ENCODE measurements at regions not wholly inside any gene's neighbourhood (a gene's known extent, or its start where the extent isn't known, plus 50 kb on each side); places are given as distances from the start of the nearest gene placed in this dataset.

DNA sequence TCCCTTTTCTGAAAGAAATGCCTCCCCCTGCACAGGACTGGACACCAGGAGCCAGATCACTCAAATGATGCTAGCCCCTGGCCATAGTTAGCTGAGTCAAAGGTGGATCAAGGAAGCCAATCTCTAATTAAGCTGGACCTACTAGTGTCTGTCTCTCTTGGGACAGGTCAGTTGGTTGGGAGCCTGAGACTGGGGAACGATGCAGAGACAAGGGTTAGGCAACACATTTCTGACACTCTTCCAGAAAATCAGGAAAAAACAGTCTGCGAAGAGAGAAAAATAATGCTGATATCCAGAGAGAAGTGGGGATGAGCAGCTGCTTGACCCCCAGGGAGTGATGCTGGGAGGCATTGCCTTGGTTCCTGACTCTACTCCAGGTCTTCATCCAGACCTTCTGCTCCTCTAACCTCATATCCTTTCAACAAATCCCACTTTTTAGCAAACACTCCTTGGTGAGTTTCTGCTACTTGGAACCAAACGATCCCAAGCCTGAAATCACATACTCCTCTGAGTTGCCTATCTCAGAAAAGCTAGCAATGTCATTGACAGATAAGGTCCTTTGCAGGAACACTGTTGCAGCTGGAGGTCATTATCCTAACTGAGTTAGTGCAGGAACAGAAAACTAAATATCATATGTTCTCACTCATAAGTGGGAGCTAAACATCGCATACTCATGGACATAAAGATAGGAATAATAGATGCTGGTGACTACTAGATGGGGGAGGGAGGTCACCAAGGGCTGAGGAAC is 369.7 kb downstream of the COG6 start:
- TF ChIP-seq, protein P1, sequence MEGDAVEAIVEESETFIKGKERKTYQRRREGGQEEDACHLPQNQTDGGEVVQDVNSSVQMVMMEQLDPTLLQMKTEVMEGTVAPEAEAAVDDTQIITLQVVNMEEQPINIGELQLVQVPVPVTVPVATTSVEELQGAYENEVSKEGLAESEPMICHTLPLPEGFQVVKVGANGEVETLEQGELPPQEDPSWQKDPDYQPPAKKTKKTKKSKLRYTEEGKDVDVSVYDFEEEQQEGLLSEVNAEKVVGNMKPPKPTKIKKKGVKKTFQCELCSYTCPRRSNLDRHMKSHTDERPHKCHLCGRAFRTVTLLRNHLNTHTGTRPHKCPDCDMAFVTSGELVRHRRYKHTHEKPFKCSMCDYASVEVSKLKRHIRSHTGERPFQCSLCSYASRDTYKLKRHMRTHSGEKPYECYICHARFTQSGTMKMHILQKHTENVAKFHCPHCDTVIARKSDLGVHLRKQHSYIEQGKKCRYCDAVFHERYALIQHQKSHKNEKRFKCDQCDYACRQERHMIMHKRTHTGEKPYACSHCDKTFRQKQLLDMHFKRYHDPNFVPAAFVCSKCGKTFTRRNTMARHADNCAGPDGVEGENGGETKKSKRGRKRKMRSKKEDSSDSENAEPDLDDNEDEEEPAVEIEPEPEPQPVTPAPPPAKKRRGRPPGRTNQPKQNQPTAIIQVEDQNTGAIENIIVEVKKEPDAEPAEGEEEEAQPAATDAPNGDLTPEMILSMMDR (IDR thresholded peaks at IDR 0.05; ENCODE audit: unreplicated experiment) = no peak
- DNase-seq = no peak
- H3K27ac Mint-ChIP-seq (ENCODE audit: unreplicated experiment) = no peak overlapping the region
- no peaks in the 10 kb centered on the region for H3K9me3 Mint-ChIP-seq (ENCODE audit: low read depth, unreplicated experiment)
- no peaks in the 10 kb centered on the region for H3K4me1 Mint-ChIP-seq (ENCODE audit: low read depth, unreplicated experiment)
- H3K4me3 Mint-ChIP-seq (ENCODE audit: low read depth, unreplicated experiment) = no peak overlapping the region
- H3K36me3 Mint-ChIP-seq (ENCODE audit: insufficient read depth, unreplicated experiment) = no peaks in the 10 kb centered on the region
- H3K27me3 Mint-ChIP-seq (ENCODE audit: unreplicated experiment) = no peaks in the 10 kb centered on the region
- BruUV-seq (replicated peaks) = no TSS peak
- CTCF ChIA-PET = no interaction called here
- intact Hi-C loops (cut with micrococcal nuclease; ENCODE audit: unreplicated experiment) = no loop called here

GRCh38 chr13:40026174-40026585 is 370.7 kb downstream of the COG6 start:
- intact Hi-C loops (cut with micrococcal nuclease; ENCODE audit: unreplicated experiment) = no loop called here
- DNase-seq = no peak
- CTCF ChIA-PET = no interaction called here
- no peaks in the 10 kb centered on the region for H3K9me3 Mint-ChIP-seq (ENCODE audit: low read depth, unreplicated experiment)
- TF ChIP-seq, protein P1 (IDR thresholded peaks at IDR 0.05; ENCODE audit: unreplicated experiment) = no peak
- no peaks in the 10 kb centered on the region for H3K36me3 Mint-ChIP-seq (ENCODE audit: insufficient read depth, unreplicated experiment)
- no peaks in the 10 kb centered on the region for H3K27me3 Mint-ChIP-seq (ENCODE audit: unreplicated experiment)
- H3K27ac Mint-ChIP-seq (ENCODE audit: unreplicated experiment) = no peak overlapping the region
- H3K4me1 Mint-ChIP-seq (ENCODE audit: low read depth, unreplicated experiment) = no peaks in the 10 kb centered on the region
- no TSS peak for BruUV-seq (replicated peaks)
- H3K4me3 Mint-ChIP-seq (ENCODE audit: low read depth, unreplicated experiment) = no peak overlapping the region

DNA sequence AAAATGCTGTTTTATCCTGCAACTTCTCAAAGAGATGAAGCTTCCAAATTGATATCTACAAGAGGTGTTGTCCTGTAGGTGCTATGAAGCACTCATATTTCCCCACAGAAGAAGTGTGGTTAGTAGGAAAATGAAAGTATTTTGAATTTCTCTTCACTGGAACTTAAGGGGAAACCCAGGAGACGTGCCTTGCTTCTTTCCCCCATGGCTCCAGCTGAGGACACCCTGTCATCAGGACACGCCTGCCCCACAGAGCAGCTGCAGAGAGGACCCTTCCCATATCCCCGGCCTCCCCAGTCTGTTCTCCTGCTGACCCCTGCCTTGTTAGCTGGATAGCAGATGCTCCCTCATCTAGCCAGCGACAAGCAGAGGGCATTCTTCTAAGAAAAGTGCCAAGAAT is 371.3 kb downstream of the COG6 start:
- intact Hi-C loops (cut with micrococcal nuclease; ENCODE audit: unreplicated experiment) = no loop called here
- Mint-ChIP-seq H3K4me1 (ENCODE audit: low read depth, unreplicated experiment) (no peaks in the 10 kb centered on the region), H3K27ac (ENCODE audit: unreplicated experiment) (no peak overlapping the region), H3K4me3 (ENCODE audit: low read depth, unreplicated experiment) (no peak overlapping the region), H3K9me3 (ENCODE audit: low read depth, unreplicated experiment) (no peaks in the 10 kb centered on the region), H3K36me3 (ENCODE audit: insufficient read depth, unreplicated experiment) (no peaks in the 10 kb centered on the region), H3K27me3 (ENCODE audit: unreplicated experiment) (no peaks in the 10 kb centered on the region)
- BruUV-seq (replicated peaks) = no TSS peak
- DNase-seq = no peak
- TF ChIP-seq, protein P1 (IDR thresholded peaks at IDR 0.05; ENCODE audit: unreplicated experiment) = no peak
- CTCF ChIA-PET = no interaction called here

GRCh38 chr13:40028446-40028845 is 373.0 kb downstream of the COG6 start:
- no peaks in the 10 kb centered on the region for H3K36me3 Mint-ChIP-seq (ENCODE audit: insufficient read depth, unreplicated experiment)
- TF ChIP-seq, protein P1 (IDR thresholded peaks at IDR 0.05; ENCODE audit: unreplicated experiment) = no peak
- H3K4me3 Mint-ChIP-seq (ENCODE audit: low read depth, unreplicated experiment) = no peak overlapping the region
- intact Hi-C loops (cut with micrococcal nuclease; ENCODE audit: unreplicated experiment) = no loop called here
- no peaks in the 10 kb centered on the region for H3K27me3 Mint-ChIP-seq (ENCODE audit: unreplicated experiment)
- no TSS peak for BruUV-seq (replicated peaks)
- H3K4me1 Mint-ChIP-seq (ENCODE audit: low read depth, unreplicated experiment) = no peaks in the 10 kb centered on the region
- DNase-seq = no peak
- H3K9me3 Mint-ChIP-seq (ENCODE audit: low read depth, unreplicated experiment) = no peaks in the 10 kb centered on the region
- CTCF ChIA-PET = no interaction called here
- no peak overlapping the region for H3K27ac Mint-ChIP-seq (ENCODE audit: unreplicated experiment)

Data from Calu3 (cell line).